K562 (cell line): ENCODE measurements at regions not wholly inside any gene's neighbourhood (a gene's known extent, or its start where the extent isn't known, plus 50 kb on each side); places are given as distances from the start of the nearest gene placed in this dataset.

Experiments
- ATAC-seq: fragments of 200-7000 bp; cut with Tn5 transposase; 3 replicates; pipeline ENCODE4 v1.9.1; 2020; ENCODE audit warnings: moderate library complexity
- BruUV-seq: library from RNA; stranded (reverse); fragments of 400-500 nt; replicated peaks from 2 replicates; lab custom pipeline; 2021; lab: Mats Ljungman, UMichigan
- CTCF ChIA-PET: fragments of 300-600 bp; formaldehyde crosslinking; extraction: SDS; loops from one replicate; lab custom pipeline; 2021; ENCODE audit warnings: low intra/inter-chr PET ratio; lab: Yijun Ruan, JAX
- POLR2A ChIA-PET: fragments of 300-600, 350-650 bp; sonication (Branson Sonifier 250); formaldehyde crosslinking; extraction: SDS; loops from one replicate; lab custom pipeline; 2021; ENCODE audit warnings: antibody characterized with exemption, inconsistent platforms; lab: Yijun Ruan, JAX
- DNase-seq, 4 experiments: peaks; one replicate each; pipeline versions ENCODE4 v3.0.0 to v3.0.0-alpha.2; 2011 to 2018; ENCODE audit warnings: low spot score in 3 of 4, mixed read lengths in 3 of 4; ENCODE audit errors: extremely low read depth in 1 of 4
- FAIRE-seq: peaks from 2 replicates; lab custom pipeline; 2011; peaks lifted over from hg19 to GRCh38; lab: Jason Lieb, UNC
- H2AFZ ChIP-seq: 2 replicates; pipeline ENCODE4 v1.6.0; 2011; ENCODE audit warnings: low read depth, low read length, control low read depth, inconsistent platforms
- H3K27ac ChIP-seq: fragments of 200-600 bp; 3 replicates; pipeline ENCODE4 v1.8.0; 2011; ENCODE audit warnings: low read depth, mild to moderate bottlenecking, control low read depth, inconsistent platforms, low read length, moderate library complexity, mixed read lengths; ENCODE audit errors: extremely low read depth
- H3K27me3 ChIP-seq, 2 experiments: fragments of 300-600 bp in 1 of 2; 2 replicates in 1 of 2; 3 replicates in 1 of 2; pipeline versions ENCODE4 v1.6.0 to v1.8.0; 2011; ENCODE audit warnings: inconsistent platforms in 2 of 2, low read length in 2 of 2, mild to moderate bottlenecking in 1 of 2, mixed read lengths in 1 of 2, moderate library complexity in 1 of 2; ENCODE audit not compliant: control insufficient read depth in 2 of 2, insufficient read depth in 2 of 2
- H3K36me3 ChIP-seq: fragments of 300-600 bp; 3 replicates; pipeline ENCODE4 v1.8.0; 2011; ENCODE audit warnings: mild to moderate bottlenecking, low read length, inconsistent platforms; ENCODE audit not compliant: control insufficient read depth, insufficient read depth
- H3K4me1 ChIP-seq, 2 experiments: fragments of 200-600 bp in 1 of 2; replicated peaks in 1 of 2; 2 replicates in 1 of 2; 3 replicates in 1 of 2; pipeline versions ENCODE4 v1.5.1 to v1.8.0; 2011; ENCODE audit warnings: inconsistent platforms in 2 of 2, low read length in 2 of 2, mild to moderate bottlenecking in 1 of 2, mixed read lengths in 1 of 2, moderate library complexity in 1 of 2; ENCODE audit not compliant: control insufficient read depth in 2 of 2, insufficient read depth in 2 of 2
- H3K4me2 ChIP-seq: 2 replicates; pipeline ENCODE4 v1.6.1; 2011; ENCODE audit warnings: low read length, control low read depth, inconsistent platforms, mixed read lengths; ENCODE audit not compliant: insufficient read depth
- H3K4me3 ChIP-seq: fragments of 200-600 bp; sonication (generic), shearing (Covaris generic); 2 replicates; pipeline ENCODE4 v1.5.1; 2016; ENCODE audit warnings: control low read depth, inconsistent platforms
- H3K79me2 ChIP-seq: fragments of 200-600 bp; 3 replicates; pipeline ENCODE4 v1.8.0; 2011; ENCODE audit warnings: low read length, inconsistent platforms; ENCODE audit not compliant: control insufficient read depth, insufficient read depth
- H3K9ac ChIP-seq, 2 experiments: 2 replicates each; pipeline versions ENCODE4 v1.6.0 to v1.6.1; 2011; ENCODE audit warnings: low read depth in 2 of 2, low read length in 2 of 2, control low read depth in 1 of 2, inconsistent platforms in 1 of 2, mild to moderate bottlenecking in 1 of 2, mixed read lengths in 1 of 2; ENCODE audit not compliant: insufficient read depth in 1 of 2
- H3K9me1 ChIP-seq: one replicate; pipeline ENCODE4 v1.6.0; 2011; ENCODE audit warnings: inconsistent platforms, mild to moderate bottlenecking, low read length, moderate library complexity; ENCODE audit not compliant: control insufficient read depth, insufficient read depth
- H3K9me3 ChIP-seq: replicated peaks from 2 replicates; pipeline ENCODE4 v1.5.1; 2011; ENCODE audit warnings: low read depth, low read length, inconsistent platforms; ENCODE audit not compliant: control insufficient read depth, insufficient read depth
- H4K20me1 ChIP-seq: replicated peaks from 2 replicates; pipeline ENCODE4 v1.6.1; 2011; ENCODE audit warnings: low read length, inconsistent platforms, mixed read lengths; ENCODE audit not compliant: control insufficient read depth, insufficient read depth
- BRF1 ChIP-seq: IDR thresholded peaks from 3 replicates; pipeline ENCODE4 v1.6.1; 2011; ENCODE audit warnings: borderline replicate concordance, mild to moderate bottlenecking; ENCODE audit not compliant: insufficient read length; ENCODE audit errors: extremely low read depth
- HNRNPUL1 ChIP-seq: fragments of 200-400 bp; formaldehyde crosslinking; IDR thresholded peaks from 2 replicates; pipeline ENCODE4 v1.6.1; 2017; ENCODE audit warnings: low read length
- HSF4 ChIP-seq: fragments of 250-450 bp; sonication (Bioruptor Pico); IDR thresholded peaks from 2 replicates; pipeline ENCODE4 v2.1.2; 2022; ENCODE audit warnings: mild to moderate bottlenecking, moderate library complexity, borderline replicate concordance
- SLC30A9 ChIP-seq: fragments of 250-450 bp; sonication (Bioruptor Pico); IDR thresholded peaks from 2 replicates; pipeline ENCODE4 v1.8.0; 2022; ENCODE audit warnings: mild to moderate bottlenecking, moderate library complexity
- STAG1 ChIP-seq: sonication (generic); formaldehyde crosslinking; IDR thresholded peaks from 2 replicates; pipeline ENCODE4 v1.5.0; 2020; ENCODE audit warnings: missing genetic modification reagents, borderline replicate concordance
- U2AF2 ChIP-seq: fragments of 200-400 bp; formaldehyde crosslinking; optimal IDR thresholded peaks from 2 replicates; pipeline ENCODE3; 2017; ENCODE audit warnings: low read depth, mild to moderate bottlenecking, low read length
- ZNF785 ChIP-seq: fragments of 250-450 bp; sonication (Bioruptor Pico); IDR thresholded peaks from 2 replicates; pipeline ENCODE4 v1.4.0; 2020; ENCODE audit warnings: mild to moderate bottlenecking
- WGBS: fragments of 100-300 bp; shearing (Covaris generic); methylation state at CpG from one replicate; pipeline ENCODE4 v1.1.6; 2016; ENCODE audit warnings: low coverage, mixed read lengths; ENCODE audit not compliant: insufficient coverage; ENCODE audit errors: missing lambda C conversion rate; 5-methylcytosine and 5-hydroxymethylcytosine counted together
- in situ Hi-C: fragments of 300-500 bp; cut with MboI; formaldehyde crosslinking; loops from 4 replicates; pipeline ENCODE4 v1.15.0; 2018; ENCODE audit warnings: inconsistent platforms, mixed read lengths
- intact Hi-C: fragments of 100-400 bp; cut with micrococcal nuclease; formaldehyde crosslinking; loops from 2 replicates; pipeline ENCODE4 v1.14.2; 2022

GRCh38 chr11:11220786-11221185 is 132.3 kb downstream of the CSNK2A3 start:
- H3K4me3 ChIP-seq = no peak overlapping the region
- H3K36me3 ChIP-seq = no peaks in the 10 kb centered on the region
- H2AFZ ChIP-seq = no peak overlapping the region
- FAIRE-seq (no peak), ATAC-seq (no peak), DNase-seq (no peak)
- TF ChIP-seq HSF4 (CRISPR knock-in tag) (no peak), STAG1 (CRISPR knock-in tag) (no peak)
- intact Hi-C loops = no loop called here
- H3K9me1 ChIP-seq = no peaks in the 10 kb centered on the region
- H4K20me1 ChIP-seq = no peaks in the 10 kb centered on the region; the same call in 1 of the 2 replicates
- ChIA-PET POLR2A (no interaction called here), CTCF (no interaction called here)
- no peak overlapping the region for H3K4me2 ChIP-seq
- H3K9ac ChIP-seq = no peak overlapping the region
- no peaks in the 10 kb centered on the region for H3K4me1 ChIP-seq
- no peaks in the 10 kb centered on the region for H3K79me2 ChIP-seq
- BruUV-seq = no TSS peak
- peaks cover 5 to 16% of the 10 kb centered on the region in 2 experiments; a peak in 3 of 5 replicates for H3K27me3 ChIP-seq
- no peaks in the 10 kb centered on the region for H3K9me3 ChIP-seq
- whole genome bisulfite sequencing = 1% methylated on average over 9 of the region's 9 CpGs
- no peak overlapping the region for H3K27ac ChIP-seq
- in situ Hi-C loops = no loop called here

DNA sequence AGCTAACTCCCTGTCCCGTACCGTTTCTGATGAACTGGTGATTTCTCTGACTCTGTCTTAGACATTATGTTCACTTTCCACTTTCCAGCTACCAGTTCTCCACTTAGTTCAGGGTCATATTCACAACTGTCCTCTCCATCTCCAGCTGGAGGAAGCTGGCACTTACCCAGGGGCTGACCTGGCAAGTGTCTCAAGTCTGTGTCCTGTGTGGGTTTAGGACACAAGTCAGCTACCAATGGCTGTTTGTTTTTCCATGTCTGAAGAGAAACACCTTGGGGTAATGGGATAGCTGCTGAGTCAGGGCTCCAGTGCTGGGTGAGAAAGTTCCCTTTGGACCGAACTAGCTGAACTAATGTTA is 134.4 kb downstream of the CSNK2A3 start:
- no peak overlapping the region for H3K9ac ChIP-seq
- no peaks in the 10 kb centered on the region for H3K79me2 ChIP-seq
- intact Hi-C loops (no loop called here), in situ Hi-C loops (no loop called here)
- ChIA-PET POLR2A (interaction anchor here (0.7 kb wide), 1 partner anchor 752 kb away, joined by 4 read pairs; no protein-coding TSS in a partner anchor), CTCF (no interaction called here)
- H3K4me1 ChIP-seq = no peaks in the 10 kb centered on the region
- peaks cover 5 to 16% of the 10 kb centered on the region in 2 experiments; a peak in 3 of 5 replicates for H3K27me3 ChIP-seq
- H3K36me3 ChIP-seq = no peaks in the 10 kb centered on the region
- DNase-seq = no peak
- 2% methylated on average over 3 of the region's 3 CpGs for WGBS
- no peaks in the 10 kb centered on the region; the same call in 1 of the 2 replicates for H4K20me1 ChIP-seq
- no peak for FAIRE-seq
- H3K4me3 ChIP-seq = no peak overlapping the region
- no TSS peak for BruUV-seq
- no peak for ATAC-seq
- no peak overlapping the region for H3K4me2 ChIP-seq
- H3K9me1 ChIP-seq = no peaks in the 10 kb centered on the region
- H3K27ac ChIP-seq = no peak overlapping the region
- H2AFZ ChIP-seq = no peak overlapping the region
- TF ChIP-seq ZNF785 (CRISPR knock-in tag) = no peak
- no peak for TF ChIP-seq BRF1
- TF ChIP-seq U2AF2 = no peak
- TF ChIP-seq SLC30A9 = no peak
- TF ChIP-seq HNRNPUL1 = no peak
- H3K9me3 ChIP-seq = no peaks in the 10 kb centered on the region
